Stimulated activated CD8-positive, alpha-beta memory T cell treated with anti-CD3 and anti-CD28 coated beads, Interleukin-7, amount 100 ng/mL, for 4 hours (primary cell): ENCODE measurements at regions not wholly inside any gene's neighbourhood (a gene's known extent, or its start where the extent isn't known, plus 50 kb on each side); places are given as distances from the start of the nearest gene placed in this dataset.

Experiments used
- DNase-seq, 2 donors: peaks; one replicate each; pipeline ENCODE4 v3.0.0-alpha.2; 2020; ENCODE audit warnings: low read depth in 2 of 2

DNA sequence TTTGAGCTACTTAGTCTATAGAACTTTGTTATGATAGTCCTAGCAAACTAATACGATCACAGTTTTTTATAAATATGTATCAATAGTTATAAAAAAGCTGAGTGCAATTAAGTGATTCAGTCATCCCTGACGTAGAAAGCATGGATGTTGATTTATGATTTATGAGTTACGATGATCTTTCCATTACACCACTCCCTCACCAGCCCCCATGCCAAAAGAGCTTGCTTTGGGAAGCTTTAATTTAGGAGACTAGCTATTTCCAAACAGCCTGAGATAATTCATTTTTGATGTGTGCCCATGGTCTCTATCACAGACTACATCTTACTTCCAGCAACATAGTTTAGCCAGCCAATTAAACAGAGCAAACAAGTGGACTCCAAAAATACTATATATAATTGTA lies 256.8 kb downstream of the GABRG2 start:
- no peak for DNase-seq

DNA sequence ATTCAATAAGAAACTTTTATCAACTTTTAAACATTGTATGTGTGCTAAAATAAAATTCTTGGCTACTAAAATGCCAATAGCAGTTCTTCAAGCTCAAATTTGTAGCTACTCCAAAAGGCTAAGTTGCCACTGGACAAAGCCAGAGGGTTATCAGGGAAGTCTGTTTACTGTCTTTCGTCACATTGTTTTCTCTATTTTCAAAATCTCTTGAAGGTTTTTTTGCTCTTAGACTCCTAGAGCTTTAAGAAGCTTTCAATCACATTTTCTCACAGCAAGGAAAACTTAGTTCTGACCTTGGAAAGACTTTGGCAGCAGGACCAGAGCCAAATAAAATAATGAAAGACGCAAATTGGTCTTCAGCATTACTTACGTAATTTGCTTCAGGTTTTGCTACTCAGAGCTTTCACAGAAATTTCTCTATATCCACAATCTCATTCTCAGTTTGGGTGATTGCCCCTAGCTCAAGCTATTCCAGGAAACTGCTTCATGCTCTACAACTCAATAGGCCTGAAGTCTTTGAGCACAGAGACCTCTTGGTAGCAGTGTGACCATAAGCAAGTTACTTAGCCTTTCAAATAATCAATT lies 257.7 kb downstream of the GABRG2 start:
- DNase-seq, result no peak

DNA sequence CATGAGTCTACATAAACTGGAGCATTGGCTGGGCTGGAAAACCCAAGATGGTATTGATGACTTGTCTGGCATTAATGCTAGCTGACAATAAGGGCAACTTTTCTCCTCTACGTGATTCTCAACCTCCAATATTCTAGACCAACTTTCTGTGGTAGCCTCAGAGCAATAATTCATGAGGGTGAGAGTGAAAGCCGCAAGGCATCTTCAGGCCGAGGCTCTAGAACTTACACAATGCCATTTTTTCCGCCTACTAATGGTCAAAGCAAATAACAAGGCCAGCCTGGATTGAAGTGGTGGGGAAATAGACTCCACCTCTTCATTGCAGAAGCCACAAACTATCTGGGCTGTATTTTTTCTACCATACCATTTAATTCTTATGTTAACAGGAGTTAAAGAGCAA lies 267.4 kb downstream of the GABRG2 start:
- DNase-seq, result no peak

DNA sequence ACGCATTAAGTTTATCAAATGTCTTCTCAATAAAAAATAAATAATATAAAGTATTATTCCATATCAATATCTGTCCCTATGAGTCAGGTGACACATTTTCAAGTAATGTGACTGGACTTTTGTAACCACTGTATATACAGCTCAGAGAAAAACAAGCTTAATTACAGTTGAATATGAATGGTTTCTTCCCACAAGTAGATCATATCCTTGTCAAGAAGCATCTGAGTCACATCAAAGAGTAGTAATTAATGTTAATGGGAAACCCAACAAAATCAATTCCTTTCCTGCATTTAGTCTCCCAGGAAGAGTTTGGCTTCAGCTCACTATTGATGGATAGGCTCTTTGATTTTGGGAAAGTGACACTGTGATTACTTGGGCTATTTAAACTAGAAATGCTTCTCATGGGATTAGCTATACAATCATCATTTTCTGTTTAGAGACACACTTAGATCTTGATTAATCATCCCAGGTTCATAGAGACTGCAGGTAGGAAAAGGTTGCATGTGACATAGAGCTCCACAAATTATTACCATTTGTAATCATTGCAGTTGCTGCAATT lies 292.9 kb downstream of the GABRG2 start:
- DNase-seq, result no peak

DNA sequence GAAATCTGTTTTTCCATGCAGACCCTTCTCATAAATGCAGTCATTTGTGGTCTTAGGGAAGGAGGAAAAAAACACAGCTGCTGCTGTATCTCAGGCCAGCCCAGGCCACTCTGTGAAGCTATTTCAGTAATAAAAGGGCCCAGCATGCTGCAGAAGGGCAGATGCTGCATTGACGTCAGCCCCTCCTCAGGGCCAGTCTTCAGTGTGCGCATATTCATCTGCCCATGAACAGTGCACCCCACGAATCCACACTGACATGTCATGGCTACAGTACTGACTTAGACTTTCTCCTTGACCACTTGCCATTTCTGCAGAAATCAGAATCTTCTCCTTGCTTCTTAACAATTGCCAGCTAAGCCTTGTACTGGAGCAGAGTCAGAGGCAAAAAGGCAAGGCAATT lies 304.7 kb downstream of the GABRG2 start:
- no peak for DNase-seq

DNA sequence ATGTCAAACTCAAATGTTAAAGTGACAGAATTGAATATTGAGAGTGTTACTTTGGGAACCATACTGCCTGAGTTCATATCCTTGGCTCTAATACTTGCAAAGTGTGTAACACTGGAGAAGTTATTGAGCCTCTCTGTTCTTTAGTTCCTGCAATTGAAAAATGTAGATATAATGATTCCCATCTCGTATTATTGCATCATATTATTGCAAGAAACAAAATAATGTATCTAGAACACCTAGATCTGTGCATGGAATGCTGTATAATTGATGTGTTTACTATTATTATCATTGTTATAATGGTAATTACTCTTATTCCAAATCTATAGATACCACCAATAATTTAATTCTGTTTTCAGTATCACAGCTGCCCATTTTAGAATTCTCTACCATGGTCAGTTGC lies 310.3 kb downstream of the GABRG2 start:
- DNase-seq, result no peak

DNA sequence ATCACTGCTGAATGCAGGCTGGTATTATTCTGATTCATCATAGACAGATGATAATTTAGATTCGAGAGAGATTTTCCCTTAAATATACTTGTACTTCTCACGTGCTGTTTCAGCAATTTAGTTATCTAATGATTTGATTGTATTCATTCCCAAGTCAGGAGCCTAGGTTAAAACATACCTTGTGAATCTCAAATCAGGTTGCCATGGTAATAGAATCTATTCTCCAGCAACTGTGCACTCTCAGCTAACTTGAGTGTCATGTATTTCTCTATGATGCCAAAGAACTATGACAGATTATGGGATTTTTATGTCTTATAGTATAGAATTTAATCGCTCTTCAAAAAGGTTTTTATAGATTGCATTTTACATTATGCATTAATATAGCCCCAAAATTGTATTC lies 315.3 kb downstream of the GABRG2 start:
- no peak for DNase-seq

DNA sequence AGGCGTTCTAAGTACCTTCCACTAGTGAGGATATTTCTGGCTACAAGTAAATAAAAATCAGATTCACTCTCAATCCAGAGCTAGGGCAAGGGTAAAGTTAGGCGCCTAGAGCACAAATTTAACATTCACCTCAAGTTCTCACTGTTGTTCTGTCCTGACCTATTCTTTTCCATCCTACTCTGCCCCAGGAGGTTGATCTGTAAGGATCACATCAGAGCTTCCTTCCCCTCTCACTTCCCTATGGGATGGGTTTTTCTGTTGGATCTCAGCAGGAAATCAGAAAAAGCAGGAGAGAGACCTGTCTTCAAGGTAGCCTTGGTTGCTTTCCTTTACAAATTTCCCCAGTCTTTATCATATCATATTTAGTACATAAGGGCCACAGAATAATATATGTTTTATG lies 316.7 kb downstream of the GABRG2 start:
- DNase-seq, result no peak

DNA sequence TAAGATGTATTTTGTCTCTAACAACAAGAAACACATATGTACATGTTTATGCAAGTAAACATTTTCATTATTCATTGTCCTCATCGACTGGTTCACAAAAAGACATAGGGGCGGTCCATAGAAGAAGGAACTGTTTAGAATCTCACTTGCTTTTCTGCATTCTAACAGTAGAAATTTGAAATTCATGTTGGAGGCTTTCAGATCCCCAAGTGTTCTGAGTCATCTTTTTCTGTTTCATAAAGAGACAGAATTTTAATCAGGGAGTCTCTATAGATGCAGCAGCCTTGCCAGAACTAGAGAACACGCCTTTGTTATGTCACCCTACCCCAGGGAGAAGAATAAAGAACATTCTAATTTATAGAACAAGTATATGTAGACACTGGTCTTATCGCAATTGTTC lies 324.3 kb downstream of the GABRG2 start:
- DNase-seq, result no peak

DNA sequence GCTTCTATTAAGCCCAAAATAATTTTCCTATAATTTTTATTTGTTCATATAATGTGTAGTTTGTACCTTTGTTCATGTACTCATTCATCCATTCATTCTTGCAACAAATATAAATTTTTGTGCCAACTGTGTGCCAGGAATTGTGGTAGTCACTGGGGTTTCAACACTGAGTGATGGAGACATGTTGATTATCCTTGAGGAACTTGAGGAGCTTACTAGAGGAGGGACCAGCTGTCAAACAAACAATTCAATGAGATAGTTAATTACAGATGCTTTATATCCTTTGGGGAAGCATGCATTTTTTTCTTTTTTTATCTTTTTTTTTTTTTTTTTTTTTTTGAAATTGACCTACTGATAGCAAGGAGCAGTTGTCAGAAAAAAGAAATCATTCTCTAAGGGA lies 324.8 kb downstream of the GABRG2 start:
- no peak for DNase-seq

DNA sequence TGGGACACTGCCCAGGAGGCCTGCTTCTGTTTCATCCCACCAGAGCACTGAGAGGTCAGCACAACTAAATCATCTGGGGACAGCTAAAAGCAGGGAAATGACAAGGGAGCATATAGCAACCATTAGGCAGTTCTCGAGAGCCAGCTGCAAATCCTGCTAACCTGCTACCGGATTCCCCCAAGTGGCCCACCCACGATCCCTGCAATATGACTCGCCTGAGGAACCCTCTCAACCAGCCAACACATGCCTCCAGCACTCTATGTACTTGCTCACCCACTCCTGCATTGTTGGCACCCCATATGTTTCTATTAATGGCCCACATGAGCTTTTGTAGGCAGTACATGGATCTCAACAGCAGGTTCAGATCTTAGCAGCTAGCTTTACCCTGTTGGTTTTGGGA lies 326.0 kb downstream of the GABRG2 start:
- no peak for DNase-seq

DNA sequence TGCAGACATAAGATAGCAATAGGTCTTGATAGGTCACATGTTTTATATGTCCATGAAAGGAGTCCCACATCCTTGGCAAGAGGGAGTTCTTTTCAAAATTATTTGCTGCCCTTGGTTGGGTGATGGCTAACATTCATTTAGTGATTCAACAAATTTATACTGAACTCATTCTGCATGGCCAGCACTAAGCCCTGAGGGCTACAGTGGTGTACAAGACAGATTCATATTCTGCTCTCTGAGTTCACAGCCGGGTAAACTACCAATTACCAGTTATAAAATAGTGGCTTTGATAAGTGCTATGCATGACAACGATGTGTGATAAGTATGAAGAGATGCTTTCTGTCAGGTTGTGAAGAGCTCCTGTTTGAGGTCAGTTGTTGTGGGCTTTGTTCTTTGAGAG lies 340.0 kb downstream of the GABRG2 start:
- DNase-seq, result no peak

DNA sequence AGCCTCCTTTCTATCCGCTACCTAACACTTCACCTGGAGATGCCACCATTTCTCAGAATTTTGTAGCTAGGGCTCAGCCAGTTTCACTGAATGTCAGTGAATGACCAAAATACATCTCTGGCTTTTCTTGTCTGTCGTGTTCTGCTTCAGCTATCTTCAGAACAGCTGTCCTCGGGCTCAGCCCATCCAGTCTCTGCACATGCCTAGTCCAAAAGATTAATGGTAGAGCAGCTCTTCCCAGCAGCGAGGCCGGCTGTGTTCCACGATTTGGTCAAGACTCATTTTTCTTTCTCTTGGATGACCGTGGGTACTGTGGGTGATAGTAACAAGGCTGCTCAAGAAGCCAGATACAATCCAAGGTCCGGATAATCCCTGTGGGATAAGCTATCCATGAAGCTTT lies 342.8 kb downstream of the GABRG2 start:
- no peak for DNase-seq

DNA sequence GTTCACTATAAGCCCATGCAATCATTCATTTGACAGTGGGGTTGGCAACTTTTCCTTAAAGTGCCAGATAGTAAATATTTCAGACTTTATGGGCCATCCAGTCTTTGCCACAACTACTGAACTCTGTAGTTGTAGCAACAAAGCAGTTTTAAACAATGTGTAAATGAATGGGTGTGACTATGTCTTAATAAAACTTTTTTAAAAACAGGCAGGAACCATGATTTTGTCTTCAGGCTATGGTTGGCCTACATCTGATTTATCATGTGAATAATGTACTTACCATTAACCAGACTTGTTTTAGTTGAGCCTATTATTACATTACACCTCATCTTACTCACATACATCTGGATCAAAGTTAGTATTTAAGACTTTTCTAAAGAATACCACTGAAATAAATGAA lies 361.6 kb downstream of the GABRG2 start:
- no peak for DNase-seq

DNA sequence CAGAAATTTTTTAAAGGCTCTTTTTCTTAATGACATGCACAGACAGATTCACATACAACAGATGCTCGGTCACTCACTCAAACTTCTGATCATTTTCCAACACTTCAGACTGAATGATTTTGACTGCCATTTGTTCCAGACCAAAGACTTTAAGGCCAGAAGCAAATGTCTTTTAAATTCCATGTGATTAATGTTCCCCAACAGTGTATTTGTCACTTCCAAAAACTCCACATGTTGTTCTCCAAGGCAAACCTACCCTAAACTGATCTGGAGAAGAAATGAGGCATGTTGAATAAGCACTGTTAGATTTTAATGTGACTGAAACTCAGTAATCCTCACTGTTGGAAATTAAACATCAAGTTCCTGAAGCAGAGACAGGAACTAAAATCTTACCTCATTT lies 366.7 kb downstream of the GABRG2 start:
- no peak for DNase-seq

DNA sequence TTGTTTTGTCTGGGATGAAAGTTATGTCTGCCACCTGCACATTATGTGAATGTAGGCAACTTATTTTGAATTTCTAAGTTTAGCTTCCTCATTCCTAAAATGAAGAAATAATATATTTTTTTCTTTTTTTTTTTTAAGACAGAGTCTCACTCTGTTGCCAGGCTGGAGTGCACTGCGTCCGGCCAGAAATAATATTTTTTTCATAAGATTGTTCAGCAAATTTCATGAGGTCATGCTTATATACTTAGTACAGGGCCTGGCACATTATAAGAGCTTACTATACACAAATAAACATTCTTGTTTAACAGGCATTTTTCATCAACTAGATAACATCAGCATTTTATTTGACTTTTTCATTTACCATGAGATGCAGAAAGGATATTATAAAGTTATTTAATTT lies 368.5 kb downstream of the GABRG2 start:
- no peak for DNase-seq

DNA sequence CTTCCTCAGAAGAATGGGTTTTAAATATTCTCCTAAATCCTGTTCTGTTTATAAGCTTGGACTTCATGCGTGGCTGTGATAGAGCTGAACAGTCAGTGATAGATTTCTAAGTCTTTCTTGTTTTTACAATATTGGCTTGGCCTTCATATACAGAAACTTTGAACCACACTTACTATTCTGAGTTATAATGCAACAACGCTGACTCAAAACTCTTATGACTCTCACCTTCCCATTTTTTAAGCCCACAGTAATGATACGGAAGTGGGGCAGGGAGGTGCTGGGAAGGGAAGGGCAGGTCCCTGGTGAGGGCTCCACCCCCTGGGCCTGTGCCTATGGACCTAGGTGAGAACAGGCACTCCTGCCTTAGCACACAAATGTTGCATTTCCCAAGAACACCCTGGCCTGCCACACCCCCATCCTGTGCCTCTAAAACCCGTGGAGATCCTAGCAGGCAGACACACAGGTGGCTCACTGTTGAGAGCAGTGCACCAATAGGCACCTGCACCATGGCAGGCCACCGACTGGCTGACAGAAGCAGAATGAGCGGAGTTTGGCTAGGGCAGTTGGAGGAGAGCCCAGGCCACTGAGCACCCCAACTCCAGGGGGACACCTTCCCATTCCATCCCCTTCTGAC lies 376.7 kb downstream of the GABRG2 start:
- DNase-seq, result no peak

DNA sequence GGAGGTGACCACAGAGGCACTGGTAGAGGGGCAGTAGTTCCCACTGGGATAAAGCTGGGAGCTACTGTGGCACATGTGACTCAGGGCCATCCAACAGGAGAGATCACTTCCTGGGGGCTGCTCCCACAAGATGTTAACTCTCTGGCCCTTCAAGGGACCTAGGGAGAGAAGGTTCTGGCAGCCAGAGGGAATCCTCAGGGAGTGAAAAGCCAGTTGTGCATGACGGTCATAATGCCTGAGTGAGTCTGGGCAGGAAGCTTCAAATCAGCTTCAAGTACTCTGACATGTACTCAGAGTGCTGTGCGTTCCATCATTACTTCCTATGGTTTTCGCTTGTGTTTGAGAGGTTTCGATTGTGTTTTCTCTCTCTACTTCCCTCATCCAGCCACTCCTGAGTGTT lies 388.5 kb downstream of the GABRG2 start:
- DNase-seq, result no peak

DNA sequence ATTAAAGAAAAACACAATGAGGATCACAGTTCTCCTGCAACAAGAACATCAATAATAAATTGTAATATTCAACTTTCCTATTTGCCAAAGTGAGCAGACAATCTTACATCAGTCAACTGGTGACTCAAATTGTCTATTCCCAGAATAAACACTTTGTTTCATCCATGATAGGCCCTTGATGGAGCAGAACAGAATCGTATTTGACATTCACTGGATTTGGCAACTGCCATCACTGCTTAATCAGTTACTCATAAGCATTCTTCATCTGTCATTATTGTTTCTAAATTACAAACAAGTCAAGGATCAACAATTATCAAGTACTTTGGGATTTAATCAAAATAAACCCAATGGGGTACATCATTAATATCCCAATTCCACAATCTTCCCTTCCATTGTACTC lies 398.4 kb downstream of the GABRG2 start:
- no peak for DNase-seq

DNA sequence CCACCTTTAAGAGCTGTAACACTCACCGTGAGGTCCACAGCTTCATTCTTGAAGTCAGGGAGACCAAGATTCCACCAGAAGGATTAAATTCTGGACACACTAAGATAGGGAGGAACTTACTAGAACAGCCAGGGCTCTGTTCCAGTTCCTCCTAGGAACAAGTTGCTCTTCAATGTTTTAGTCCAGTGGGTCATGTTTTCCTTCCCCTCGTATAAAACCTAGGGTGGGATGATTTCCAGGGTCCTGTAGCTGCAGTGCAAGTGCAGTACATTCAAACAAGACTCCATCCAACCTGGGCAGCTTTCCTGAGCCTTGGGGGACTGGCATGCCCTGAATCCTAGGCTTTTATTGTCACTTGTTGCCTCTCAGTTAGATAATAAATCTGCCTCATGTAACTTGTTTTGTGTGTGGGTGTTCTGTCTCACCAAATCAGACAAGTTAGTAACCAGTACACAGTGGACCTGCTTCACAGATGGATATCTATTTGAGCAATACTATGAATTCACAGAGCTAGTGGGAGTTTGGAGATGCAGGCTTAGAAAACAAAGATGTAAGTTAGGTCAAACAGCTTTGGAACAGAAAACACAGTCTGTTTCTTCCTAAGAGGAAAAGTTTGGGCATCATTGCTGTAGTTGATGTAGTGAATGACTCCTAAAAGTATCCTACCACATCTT lies 405.6 kb downstream of the GABRG2 start:
- DNase-seq, result no peak

DNA sequence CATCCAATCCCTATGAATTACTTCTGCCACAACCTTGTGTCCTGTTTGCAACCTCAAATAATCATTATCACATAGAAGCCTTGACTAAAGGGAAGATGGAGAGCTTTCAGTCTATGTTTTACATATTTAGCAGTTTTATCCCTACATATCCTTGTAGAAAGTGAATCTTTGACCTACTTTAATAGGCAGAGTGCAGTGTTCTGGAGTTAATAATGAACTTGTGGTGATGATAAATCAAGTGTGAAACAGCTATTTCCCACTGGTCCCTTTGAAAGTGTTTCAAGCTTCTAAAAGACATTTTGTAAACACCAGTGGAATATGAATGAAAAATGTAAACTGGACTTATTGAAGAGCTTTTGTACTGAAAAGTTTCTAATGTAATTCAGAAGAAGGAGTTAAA lies 406.7 kb downstream of the GABRG2 start:
- no peak for DNase-seq

DNA sequence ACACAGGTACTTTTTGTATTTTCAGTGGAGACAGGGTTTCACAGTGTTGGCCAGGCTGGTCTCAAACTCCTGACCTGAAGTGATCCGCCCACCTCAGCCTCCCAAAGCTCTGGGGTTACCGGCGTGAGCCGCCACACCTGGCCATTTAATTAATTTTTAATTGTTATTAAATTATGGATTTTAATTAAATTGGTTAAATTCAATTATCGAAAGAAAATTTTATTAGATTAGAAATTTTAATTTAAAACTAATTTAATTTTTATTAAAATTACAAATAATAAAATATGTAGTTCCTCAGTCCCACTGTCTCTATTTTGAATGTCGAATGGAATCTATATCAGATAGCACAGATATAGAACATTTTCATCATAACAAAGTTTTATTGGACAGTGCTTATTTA lies 416.5 kb downstream of the GABRG2 start:
- DNase-seq, result no peak

DNA sequence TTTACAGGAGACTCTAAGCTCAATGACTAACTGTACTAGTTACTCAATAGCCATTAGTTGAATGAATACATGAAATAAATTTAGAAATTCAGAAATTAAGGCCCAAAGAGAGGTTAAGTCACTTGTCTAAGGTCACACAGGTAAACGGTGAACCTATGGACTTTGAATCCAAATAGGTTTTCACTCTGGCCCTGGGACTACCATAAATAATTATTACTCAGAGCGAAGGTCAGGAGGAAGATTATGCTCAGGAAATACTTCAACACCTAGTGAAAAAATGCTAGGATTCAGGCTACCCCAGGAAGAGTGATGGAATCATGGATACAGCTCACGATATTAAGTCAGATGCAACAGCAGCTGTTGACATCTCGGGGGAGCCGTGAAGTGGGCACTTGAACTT lies 417.4 kb downstream of the GABRG2 start:
- DNase-seq, result no peak
